GM08714 (cell line): ENCODE measurements at regions not wholly inside any gene's neighbourhood (a gene's known extent, or its start where the extent isn't known, plus 50 kb on each side); places are given as distances from the start of the nearest gene placed in this dataset.
"Not testable (repeated sequence)": the region's sequence is repeated elsewhere in the genome, so short reads cannot be mapped to it uniquely, and the experiment has no call there.

Source experiments
- H3K4me3 ChIP-seq: fragments of 200-500 bp; sonication (Bioruptor generic); 2 replicates; pipeline ENCODE4 v1.5.1; 2014; ENCODE audit warnings: mild to moderate bottlenecking, low read length, inconsistent platforms
- ZNF274 ChIP-seq: IDR thresholded peaks from 2 replicates; pipeline ENCODE4 v1.6.1; 2012; ENCODE audit warnings: mild to moderate bottlenecking, low read depth, low read length

- TF ChIP-seq ZNF274: no peak
- H3K4me3 ChIP-seq: no peak overlapping the region
These were observed 127.1 kb upstream of the FBXL17 start for GRCh38 chr5:108508979-108509378.

- no peak overlapping the region for H3K4me3 ChIP-seq
- TF ChIP-seq ZNF274: no peak
These were observed 125.7 kb upstream of the FBXL17 start for GRCh38 chr5:108507631-108508030.

GRCh38 chr5:108505608-108506007 is 123.7 kb upstream of the FBXL17 start:
- no peak overlapping the region for H3K4me3 ChIP-seq
- TF ChIP-seq ZNF274: no peak

- TF ChIP-seq ZNF274: no peak
- no peak overlapping the region for H3K4me3 ChIP-seq
These were observed 123.1 kb upstream of the FBXL17 start for GRCh38 chr5:108504974-108505373.

- no peak overlapping the region for H3K4me3 ChIP-seq
- no peak for TF ChIP-seq ZNF274
These were observed 122.1 kb upstream of the FBXL17 start for GRCh38 chr5:108503986-108504385.

- H3K4me3 ChIP-seq: not testable (repeated sequence)
These were observed 113.7 kb upstream of the FBXL17 start for GRCh38 chr5:108495615-108496014.

GRCh38 chr5:108487951-108488350 is 106.1 kb upstream of the FBXL17 start:
- H3K4me3 ChIP-seq: no peak overlapping the region
- TF ChIP-seq ZNF274: no peak

GRCh38 chr5:108484035-108484434 is 102.1 kb upstream of the FBXL17 start:
- no peak for TF ChIP-seq ZNF274
- no peak overlapping the region for H3K4me3 ChIP-seq

GRCh38 chr5:108481355-108481931 is 99.5 kb upstream of the FBXL17 start:
- no peak for TF ChIP-seq ZNF274
- no peak overlapping the region for H3K4me3 ChIP-seq

- no peak for TF ChIP-seq ZNF274
- H3K4me3 ChIP-seq: no peak overlapping the region
These were observed 90.3 kb upstream of the FBXL17 start for GRCh38 chr5:108472237-108472636.

GRCh38 chr5:108467563-108467962 is 85.7 kb upstream of the FBXL17 start:
- TF ChIP-seq ZNF274: no peak
- no peak overlapping the region for H3K4me3 ChIP-seq

GRCh38 chr5:108461628-108462367 is 79.9 kb upstream of the FBXL17 start:
- no peak for TF ChIP-seq ZNF274
- H3K4me3 ChIP-seq: no peak overlapping the region

- TF ChIP-seq ZNF274: no peak
- no peak overlapping the region for H3K4me3 ChIP-seq
These were observed 77.9 kb upstream of the FBXL17 start for GRCh38 chr5:108459769-108460168.

GRCh38 chr5:108451269-108451668 is 69.4 kb upstream of the FBXL17 start:
- TF ChIP-seq ZNF274: no peak
- no peak overlapping the region for H3K4me3 ChIP-seq

GRCh38 chr5:108444130-108444529 is 62.2 kb upstream of the FBXL17 start:
- not testable (repeated sequence) for H3K4me3 ChIP-seq

GRCh38 chr5:108442063-108442651 is 60.3 kb upstream of the FBXL17 start:
- not testable (repeated sequence) for H3K4me3 ChIP-seq
